ENCODE measurements at regions not wholly inside any gene's neighbourhood (a gene's known extent, or its start where the extent isn't known, plus 50 kb on each side); places are given as distances from the start of the nearest gene placed in this dataset.
"Not testable (repeated sequence)": the region's sequence is repeated elsewhere in the genome, so short reads cannot be mapped to it uniquely, and the experiment has no call there.

GRCh38 chr2:225806105-225806504 lies 406.6 kb downstream of the NYAP2 start:
- H3K4me1 ChIP-seq (ENCODE audit: control insufficient read depth in 1 of 2, insufficient read depth in 2 of 2, low read length in 2 of 2), result no peaks in the 10 kb centered on the region
- H3K27ac ChIP-seq (ENCODE audit: low read depth in 1 of 2, low read length in 2 of 2), result no peak overlapping the region
- no peak overlapping the region for H3K4me3 ChIP-seq (ENCODE audit: low read length in 2 of 2)
- intact Hi-C loops (cut with DNase I), result no loop called here
- DNase-seq (no peak), ATAC-seq (ENCODE audit: low FRiP score) (no peak)
- no peaks in the 10 kb centered on the region for H3K9me3 ChIP-seq (ENCODE audit: control insufficient read depth, low read length)
- no peaks in the 10 kb centered on the region for H3K36me3 ChIP-seq (ENCODE audit: control insufficient read depth in 1 of 2, insufficient read depth in 2 of 2, low read length in 1 of 2)
- no peaks in the 10 kb centered on the region for H3K27me3 ChIP-seq (ENCODE audit: control insufficient read depth in 1 of 2, insufficient read depth in 2 of 2, low read length in 1 of 2)
- WGBS, 2 donors, result 69 to 70% methylated on average over 1 of the region's 1 CpG

GRCh38 chr2:225802076-225802475 lies 402.6 kb downstream of the NYAP2 start:
- WGBS, 2 donors, result 75 to 81% methylated on average over 1 of the region's 1 CpG
- DNase-seq; H3K27ac ChIP-seq (ENCODE audit: low read depth in 1 of 2, low read length in 2 of 2); H3K27me3 ChIP-seq (ENCODE audit: control insufficient read depth in 1 of 2, insufficient read depth in 2 of 2, low read length in 1 of 2); H3K36me3 ChIP-seq (ENCODE audit: control insufficient read depth in 1 of 2, insufficient read depth in 2 of 2, low read length in 1 of 2); H3K9me3 ChIP-seq (ENCODE audit: control insufficient read depth, low read length); H3K4me1 ChIP-seq (ENCODE audit: control insufficient read depth in 1 of 2, insufficient read depth in 2 of 2, low read length in 2 of 2); ATAC-seq (ENCODE audit: low FRiP score); intact Hi-C loops (cut with DNase I); H3K4me3 ChIP-seq (ENCODE audit: low read length in 2 of 2): not testable (repeated sequence)

- intact Hi-C loops (cut with DNase I), result loop anchor here (5.0 kb wide), 1 partner anchor 125 kb away; no protein-coding TSS in a partner anchor
- ATAC-seq (ENCODE audit: low FRiP score) (no peak), DNase-seq (no peak)
- Histone ChIP-seq H3K27ac (ENCODE audit: low read depth in 1 of 2, low read length in 2 of 2) (no peak overlapping the region), H3K9me3 (ENCODE audit: control insufficient read depth, low read length) (no peaks in the 10 kb centered on the region), H3K4me3 (ENCODE audit: low read length in 2 of 2) (no peak overlapping the region), H3K27me3 (ENCODE audit: control insufficient read depth in 1 of 2, insufficient read depth in 2 of 2, low read length in 1 of 2) (no peaks in the 10 kb centered on the region), H3K36me3 (ENCODE audit: control insufficient read depth in 1 of 2, insufficient read depth in 2 of 2, low read length in 1 of 2) (no peaks in the 10 kb centered on the region), H3K4me1 (ENCODE audit: control insufficient read depth in 1 of 2, insufficient read depth in 2 of 2, low read length in 2 of 2) (no peaks in the 10 kb centered on the region)
- WGBS, 2 donors, result 49 to 50% methylated on average over 2 of the region's 2 CpGs
Observed at GRCh38 chr2:225797394-225797793, 397.9 kb downstream of the NYAP2 start.

GRCh38 chr2:225794652-225795400 lies 395.3 kb downstream of the NYAP2 start:
- Histone ChIP-seq H3K27ac (ENCODE audit: low read depth in 1 of 2, low read length in 2 of 2) (no peak overlapping the region), H3K36me3 (ENCODE audit: control insufficient read depth in 1 of 2, insufficient read depth in 2 of 2, low read length in 1 of 2) (no peaks in the 10 kb centered on the region), H3K27me3 (ENCODE audit: control insufficient read depth in 1 of 2, insufficient read depth in 2 of 2, low read length in 1 of 2) (no peaks in the 10 kb centered on the region), H3K4me1 (ENCODE audit: control insufficient read depth in 1 of 2, insufficient read depth in 2 of 2, low read length in 2 of 2) (no peaks in the 10 kb centered on the region), H3K4me3 (ENCODE audit: low read length in 2 of 2) (no peak overlapping the region), H3K9me3 (ENCODE audit: control insufficient read depth, low read length) (no peaks in the 10 kb centered on the region)
- 90 to 93% methylated on average over 2 of the region's 2 CpGs for WGBS, 2 donors
- DNase-seq (no peak), ATAC-seq (ENCODE audit: low FRiP score) (no peak)
- intact Hi-C loops (cut with DNase I), result loop anchor here (5.0 kb wide), 1 partner anchor 123 kb away; no protein-coding TSS in a partner anchor

- no peaks in the 10 kb centered on the region for H3K9me3 ChIP-seq (ENCODE audit: control insufficient read depth, low read length)
- no peaks in the 10 kb centered on the region for H3K27me3 ChIP-seq (ENCODE audit: control insufficient read depth in 1 of 2, insufficient read depth in 2 of 2, low read length in 1 of 2)
- H3K36me3 ChIP-seq (ENCODE audit: control insufficient read depth in 1 of 2, insufficient read depth in 2 of 2, low read length in 1 of 2), result no peaks in the 10 kb centered on the region
- no peak for ATAC-seq (ENCODE audit: low FRiP score)
- no peaks in the 10 kb centered on the region for H3K4me1 ChIP-seq (ENCODE audit: control insufficient read depth in 1 of 2, insufficient read depth in 2 of 2, low read length in 2 of 2)
- no peak overlapping the region for H3K4me3 ChIP-seq (ENCODE audit: low read length in 2 of 2)
- WGBS, 2 donors, result 74 to 81% methylated on average over 2 of the region's 2 CpGs
- H3K27ac ChIP-seq (ENCODE audit: low read depth in 1 of 2, low read length in 2 of 2), result no peak overlapping the region
- intact Hi-C loops (cut with DNase I), result no loop called here
- DNase-seq, result no peak
Observed at GRCh38 chr2:225793736-225794550, 394.4 kb downstream of the NYAP2 start.

- DNase-seq (no peak), ATAC-seq (ENCODE audit: low FRiP score) (no peak)
- no peaks in the 10 kb centered on the region for H3K27me3 ChIP-seq (ENCODE audit: control insufficient read depth in 1 of 2, insufficient read depth in 2 of 2, low read length in 1 of 2)
- intact Hi-C loops (cut with DNase I), result no loop called here
- no peaks in the 10 kb centered on the region for H3K9me3 ChIP-seq (ENCODE audit: control insufficient read depth, low read length)
- H3K4me1 ChIP-seq (ENCODE audit: control insufficient read depth in 1 of 2, insufficient read depth in 2 of 2, low read length in 2 of 2), result no peaks in the 10 kb centered on the region
- no peak overlapping the region for H3K4me3 ChIP-seq (ENCODE audit: low read length in 2 of 2)
- no peaks in the 10 kb centered on the region for H3K36me3 ChIP-seq (ENCODE audit: control insufficient read depth in 1 of 2, insufficient read depth in 2 of 2, low read length in 1 of 2)
- no peak overlapping the region for H3K27ac ChIP-seq (ENCODE audit: low read depth in 1 of 2, low read length in 2 of 2)
- whole genome bisulfite sequencing, 2 donors, result 69 to 70% methylated on average over 5 of the region's 5 CpGs
Observed at GRCh38 chr2:225788571-225789094, 389.1 kb downstream of the NYAP2 start.

- intact Hi-C loops (cut with DNase I), result no loop called here
- DNase-seq (no peak), ATAC-seq (ENCODE audit: low FRiP score) (no peak)
- no peak overlapping the region for H3K4me3 ChIP-seq (ENCODE audit: low read length in 2 of 2)
- no peaks in the 10 kb centered on the region for H3K27me3 ChIP-seq (ENCODE audit: control insufficient read depth in 1 of 2, insufficient read depth in 2 of 2, low read length in 1 of 2)
- no peaks in the 10 kb centered on the region for H3K4me1 ChIP-seq (ENCODE audit: control insufficient read depth in 1 of 2, insufficient read depth in 2 of 2, low read length in 2 of 2)
- no peaks in the 10 kb centered on the region for H3K36me3 ChIP-seq (ENCODE audit: control insufficient read depth in 1 of 2, insufficient read depth in 2 of 2, low read length in 1 of 2)
- WGBS, 2 donors, result 86 to 90% methylated on average over 2 of the region's 2 CpGs
- no peak overlapping the region for H3K27ac ChIP-seq (ENCODE audit: low read depth in 1 of 2, low read length in 2 of 2)
- no peaks in the 10 kb centered on the region for H3K9me3 ChIP-seq (ENCODE audit: control insufficient read depth, low read length)
Observed at GRCh38 chr2:225787497-225787896, 388.0 kb downstream of the NYAP2 start.

- Histone ChIP-seq H3K4me3 (ENCODE audit: low read length in 2 of 2) (no peak overlapping the region), H3K4me1 (ENCODE audit: control insufficient read depth in 1 of 2, insufficient read depth in 2 of 2, low read length in 2 of 2) (peaks cover 1 to 5% of the 10 kb centered on the region in 2 donors), H3K9me3 (ENCODE audit: control insufficient read depth, low read length) (no peaks in the 10 kb centered on the region), H3K27ac (ENCODE audit: low read depth in 1 of 2, low read length in 2 of 2) (no peak overlapping the region), H3K36me3 (ENCODE audit: control insufficient read depth in 1 of 2, insufficient read depth in 2 of 2, low read length in 1 of 2) (no peaks in the 10 kb centered on the region), H3K27me3 (ENCODE audit: control insufficient read depth in 1 of 2, insufficient read depth in 2 of 2, low read length in 1 of 2) (no peaks in the 10 kb centered on the region)
- WGBS, 2 donors, result 96 to 97% methylated on average over 2 of the region's 2 CpGs
- intact Hi-C loops (cut with DNase I), result no loop called here
- no peak for DNase-seq
- ATAC-seq (ENCODE audit: low FRiP score), result no peak
Observed at GRCh38 chr2:225781991-225782390, 382.5 kb downstream of the NYAP2 start.
